Dedifferentiated amniotic fluid mesenchymal stem cell (primary cell): ENCODE measurements at regions not wholly inside any gene's neighbourhood (a gene's known extent, or its start where the extent isn't known, plus 50 kb on each side); places are given as distances from the start of the nearest gene placed in this dataset.
"Not testable (repeated sequence)": the region's sequence is repeated elsewhere in the genome, so short reads cannot be mapped to it uniquely, and the experiment has no call there.

Experiments used
- DNase-seq: peaks from one replicate; pipeline ENCODE4 v3.0.0-alpha.2; 2016; ENCODE audit errors: extremely low spot score

- no peak for DNase-seq
Observed at GRCh38 chr2:173547499-173547898, 192.8 kb downstream of the CDCA7 start.

DNA sequence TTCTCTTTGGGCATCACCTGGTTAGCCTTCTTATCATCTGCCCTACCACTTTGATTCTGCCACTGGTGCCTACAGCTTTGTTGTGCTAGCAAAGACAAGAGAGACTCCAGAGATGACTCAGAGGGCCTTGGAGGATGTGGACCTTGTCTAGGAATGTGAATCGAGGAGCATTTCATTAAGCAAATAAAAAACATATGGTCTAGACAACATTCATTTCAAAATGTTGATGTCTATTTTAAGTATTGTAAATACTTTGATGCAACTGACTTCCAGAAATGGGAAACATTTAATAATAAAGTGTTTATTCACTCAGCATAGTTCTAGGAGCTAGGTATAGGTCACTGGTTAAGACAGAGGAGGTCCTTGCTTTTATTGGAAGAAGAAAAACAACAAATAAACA is 195.5 kb downstream of the CDCA7 start:
- peak; percentile 93 for DNase-seq

GRCh38 chr2:173552531-173552930 is 197.9 kb downstream of the CDCA7 start:
- DNase-seq: no peak

- no peak for DNase-seq
Observed at GRCh38 chr2:173553593-173553992, 198.9 kb downstream of the CDCA7 start.

DNA sequence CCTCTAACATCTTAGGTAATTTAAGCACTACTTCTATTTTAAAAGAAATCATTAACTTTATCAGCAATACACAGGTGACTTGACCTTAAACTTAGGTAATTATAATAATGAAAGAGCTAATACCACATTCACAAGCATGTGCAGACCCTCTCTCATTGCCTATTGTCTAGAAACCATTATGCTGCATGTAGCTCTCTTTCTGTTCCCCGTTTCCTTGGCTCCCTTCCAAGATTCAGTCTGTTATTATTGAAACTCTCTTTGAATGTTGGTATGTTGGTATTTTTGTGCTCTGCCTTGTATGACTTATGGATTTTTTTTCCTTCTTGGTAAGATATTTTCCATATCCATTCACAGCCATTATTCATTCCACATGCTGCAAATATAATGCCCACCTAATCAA is 201.2 kb downstream of the CDCA7 start:
- DNase-seq: no peak

DNA sequence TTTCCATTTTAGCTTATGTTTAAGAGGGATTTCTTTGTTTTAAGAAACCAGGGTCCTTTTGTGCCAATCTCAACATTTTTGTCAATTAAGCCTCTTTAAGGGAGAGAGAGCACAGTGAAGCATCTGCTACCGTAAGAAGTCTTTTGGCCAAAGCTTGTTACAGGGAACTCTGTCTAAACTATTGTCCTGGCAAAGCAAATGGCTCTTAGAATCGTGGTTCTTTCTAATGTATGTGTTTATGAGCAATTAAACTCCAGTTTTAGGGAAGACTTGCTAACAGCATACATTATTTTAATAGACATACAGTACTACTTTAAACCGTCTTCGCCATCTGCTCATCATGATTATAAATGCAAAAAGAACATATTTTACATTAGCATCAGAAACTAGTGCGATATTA is 202.1 kb downstream of the CDCA7 start:
- no peak for DNase-seq

GRCh38 chr2:173557497-173557896 is 202.8 kb downstream of the CDCA7 start:
- no peak for DNase-seq

- no peak for DNase-seq
Observed at GRCh38 chr2:173567493-173567892, 212.8 kb downstream of the CDCA7 start.

- no peak for DNase-seq
Observed at GRCh38 chr2:173568054-173568453, 213.4 kb downstream of the CDCA7 start.

GRCh38 chr2:173571021-173571821 is 216.5 kb downstream of the CDCA7 start:
- DNase-seq: no peak

- no peak for DNase-seq
Observed at GRCh38 chr2:173571887-173572680, 217.4 kb downstream of the CDCA7 start.

DNA sequence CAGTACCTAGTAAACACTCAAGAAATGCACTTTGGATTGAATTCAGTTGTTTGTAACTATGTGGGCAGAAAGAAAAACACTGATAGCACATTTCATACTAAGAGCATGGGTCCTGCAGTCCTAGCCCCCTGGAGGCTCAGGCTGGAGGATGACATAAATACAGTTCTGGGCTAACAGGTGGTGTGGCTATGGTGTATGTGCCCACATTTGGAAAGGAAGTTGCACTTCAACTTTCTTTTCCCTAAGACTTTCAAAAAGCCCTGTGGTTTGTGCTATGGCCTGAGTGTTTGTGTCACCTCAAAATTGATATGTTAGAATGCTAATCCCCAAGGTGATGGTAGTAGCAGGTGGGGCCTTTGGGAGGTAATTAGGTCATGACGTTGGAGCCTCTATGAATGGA is 218.2 kb downstream of the CDCA7 start:
- no peak for DNase-seq

GRCh38 chr2:173573782-173574181 is 219.1 kb downstream of the CDCA7 start:
- not testable (repeated sequence) for DNase-seq

GRCh38 chr2:173574324-173575112 is 219.8 kb downstream of the CDCA7 start:
- DNase-seq: no peak

DNA sequence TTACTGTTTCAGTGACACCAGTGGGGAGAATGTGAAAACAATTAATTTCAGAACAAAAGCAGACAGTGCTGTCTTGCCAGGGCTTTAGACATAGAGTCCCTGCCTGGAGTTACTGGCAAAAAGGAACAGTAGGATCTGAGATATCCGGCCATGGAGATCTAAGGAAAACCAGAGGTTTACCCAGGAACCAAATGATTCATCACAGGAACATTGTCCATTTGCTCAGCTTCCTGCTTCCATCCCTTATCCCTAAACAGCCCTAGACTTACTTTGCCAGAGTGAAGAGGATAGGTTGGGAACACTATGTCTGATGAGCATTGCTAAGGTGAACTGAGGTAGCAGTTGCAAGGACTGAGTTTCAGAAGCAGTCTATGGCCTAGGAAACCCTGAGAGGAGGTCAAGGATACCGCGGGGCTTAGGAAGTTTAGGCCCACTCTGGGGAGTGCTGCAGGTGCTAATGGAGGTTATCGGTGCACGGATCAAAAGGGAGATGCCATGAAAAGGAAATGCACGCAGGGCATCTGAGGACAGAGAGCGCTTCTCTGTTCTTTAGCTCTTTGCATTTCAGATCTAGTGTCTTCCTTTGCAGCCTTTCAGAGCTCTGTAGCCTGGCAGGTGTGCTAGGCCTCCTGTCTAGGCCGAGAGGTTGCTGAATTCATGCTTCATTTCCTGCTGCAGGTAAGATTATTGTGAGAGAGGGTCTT is 223.9 kb downstream of the CDCA7 start:
- DNase-seq: no peak

DNA sequence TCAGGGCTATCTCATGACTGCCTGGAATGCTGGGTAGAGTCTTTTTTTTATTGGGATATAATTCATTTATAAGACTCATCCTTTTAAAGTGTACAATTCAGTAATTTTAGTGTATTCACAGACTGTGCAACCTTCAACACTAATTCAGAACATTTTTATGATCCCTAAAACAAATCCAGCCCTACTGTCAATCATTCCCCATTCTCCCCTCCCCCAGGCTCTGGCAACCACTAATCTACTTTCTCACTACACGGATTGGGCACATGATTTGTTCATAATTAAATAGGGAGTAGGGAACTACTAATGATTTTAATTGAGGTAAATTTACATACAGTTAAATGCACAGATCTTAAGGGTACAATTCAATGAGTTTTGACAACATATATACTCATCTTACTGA is 225.7 kb downstream of the CDCA7 start:
- no peak for DNase-seq

DNA sequence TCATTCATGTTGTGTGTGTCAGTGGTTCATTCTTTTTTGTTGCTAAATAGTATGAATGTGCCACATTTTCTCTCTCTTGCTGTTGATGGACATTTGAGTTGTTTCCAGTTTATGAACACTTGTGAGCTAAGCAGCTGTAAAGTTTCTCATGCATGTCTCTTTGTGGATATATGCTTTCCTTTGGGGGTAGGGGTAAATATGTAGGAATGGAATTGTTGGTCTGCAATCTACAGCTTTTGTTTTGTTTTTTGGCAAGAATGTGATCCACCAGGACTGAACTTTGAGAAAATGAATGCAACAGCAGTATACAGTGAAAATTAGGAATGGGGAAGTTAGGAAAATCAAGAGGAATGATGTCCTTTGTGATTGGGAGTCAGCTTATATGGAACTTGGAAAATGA is 226.3 kb downstream of the CDCA7 start:
- DNase-seq: no peak

DNA sequence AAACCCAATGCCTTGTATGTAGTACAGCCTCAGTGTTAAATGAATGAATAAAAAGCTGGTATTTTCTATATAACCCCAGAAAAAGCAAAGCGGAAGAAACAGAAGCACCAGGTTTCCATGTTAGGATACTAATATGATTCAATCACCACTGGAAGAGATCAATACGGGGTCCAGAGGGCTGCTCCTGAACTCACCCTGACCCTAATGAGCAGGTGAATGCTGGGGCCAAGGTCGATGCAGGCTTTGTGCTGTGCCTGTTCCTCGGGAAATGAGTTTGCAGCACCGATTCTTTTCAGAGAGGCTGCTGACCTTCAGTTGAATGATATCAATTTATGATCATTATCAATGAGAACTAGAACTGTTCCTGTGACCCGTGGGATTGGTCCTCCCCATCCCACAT is 228.5 kb downstream of the CDCA7 start:
- no peak for DNase-seq

- no peak for DNase-seq
Observed at GRCh38 chr2:173584000-173584399, 229.3 kb downstream of the CDCA7 start.

DNA sequence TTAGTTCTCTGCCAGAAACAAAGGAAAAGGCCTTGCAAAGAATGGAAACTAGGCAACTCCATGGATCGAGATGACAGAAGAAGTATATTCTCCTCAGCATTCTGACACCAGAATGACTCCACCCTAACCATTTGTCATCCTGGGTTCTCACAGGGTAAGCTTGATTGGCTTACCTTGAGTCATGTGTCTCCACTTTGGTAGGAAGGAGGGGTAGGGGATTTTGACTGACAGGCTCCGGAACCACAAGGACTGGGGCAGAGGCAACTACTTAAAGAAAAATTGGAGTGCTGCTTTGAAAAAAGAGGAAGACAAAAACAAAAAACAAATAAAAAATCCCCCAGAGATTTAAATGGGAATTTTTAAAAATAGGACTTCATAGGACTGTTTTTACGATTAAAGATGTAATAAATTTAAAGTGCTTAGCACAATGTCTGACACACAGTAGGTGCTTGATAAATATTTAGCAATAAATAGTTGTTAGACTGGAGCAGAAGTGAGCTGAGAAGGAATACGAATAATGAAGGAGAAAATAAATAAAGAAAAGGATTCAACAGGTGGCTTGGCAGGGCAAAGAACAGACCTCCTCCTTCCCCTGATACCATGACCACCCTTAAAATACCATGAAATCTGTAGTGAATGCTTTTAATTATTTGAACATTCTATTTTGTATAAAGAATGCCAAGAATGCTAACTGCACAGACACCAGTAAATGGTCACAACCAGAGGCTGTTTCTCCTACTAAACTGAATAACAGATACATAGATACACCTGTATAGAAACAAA is 230.2 kb downstream of the CDCA7 start:
- DNase-seq: no peak

DNA sequence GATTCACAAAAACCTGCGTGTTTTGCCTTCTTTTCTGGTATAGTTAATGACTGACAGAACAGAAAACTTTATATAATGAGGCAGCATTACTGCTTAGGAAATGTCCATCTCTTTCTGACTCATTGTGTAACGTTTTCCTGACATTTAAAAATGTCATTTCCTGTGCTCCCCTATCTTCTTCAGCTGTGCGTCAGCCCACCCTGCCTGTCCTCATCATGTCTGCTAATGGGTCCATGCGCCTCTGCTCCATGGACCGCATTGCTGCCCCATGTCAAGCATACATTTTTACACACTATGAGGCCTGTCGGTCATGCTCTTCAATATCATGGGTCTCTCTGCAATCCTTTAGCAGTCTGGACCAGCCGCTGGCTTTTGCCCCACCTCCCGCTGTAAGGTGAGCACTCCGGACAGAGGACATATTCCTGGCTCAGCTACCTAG is 234.3 kb downstream of the CDCA7 start:
- no peak for DNase-seq
